B cell (primary cell): ENCODE measurements at regions not wholly inside any gene's neighbourhood (a gene's known extent, or its start where the extent isn't known, plus 50 kb on each side); places are given as distances from the start of the nearest gene placed in this dataset.
"Not testable (repeated sequence)": the region's sequence is repeated elsewhere in the genome, so short reads cannot be mapped to it uniquely, and the experiment has no call there.

Experiments
- ATAC-seq: fragments of 200-7000 bp; cut with Tn5 transposase; one replicate; pipeline ENCODE4 v1.10.0; 2021; ENCODE audit warnings: low read depth, mild to moderate bottlenecking, moderate number of reproducible peaks, moderate library complexity
- CTCF ChIA-PET: fragments of 350-600 bp; sonication (Branson Sonifier 250); formaldehyde crosslinking; loops from one replicate; lab custom pipeline; 2021; ENCODE audit warnings: antibody characterized with exemption, inconsistent platforms; lab: Charles Lee
- POLR2A ChIA-PET: fragments of 350-600 bp; sonication (Branson Sonifier 250); formaldehyde crosslinking; loops from one replicate; lab custom pipeline; 2021; ENCODE audit warnings: antibody characterized with exemption; lab: Charles Lee
- DNase-seq: peaks from one replicate; pipeline ENCODE4 v3.0.0; 2013
- H2AFZ ChIP-seq: 2 replicates; pipeline ENCODE4 v1.6.1; 2012; ENCODE audit warnings: mild to moderate bottlenecking, low read depth, low read length; ENCODE audit not compliant: insufficient read depth, poor library complexity, severe bottlenecking
- H3K27ac ChIP-seq, 2 donors: 1 replicate in 1 of 2; 2 replicates in 1 of 2; pipeline ENCODE4 v1.5.1; 2012 to 2013; ENCODE audit warnings: low read length in 2 of 2, mild to moderate bottlenecking in 2 of 2, moderate library complexity in 1 of 2
- H3K27me3 ChIP-seq, 4 experiments: fragments of 200-600 bp in 1 of 4; sonication (generic) in 1 of 4; replicated peaks in 1 of 4; 1 replicate in 2 of 4; 2 replicates in 2 of 4; pipeline versions ENCODE4 v1.6.1 to v1.7.0; 2013 to 2016; ENCODE audit warnings: low read length in 3 of 4, mild to moderate bottlenecking in 2 of 4, mixed read lengths in 1 of 4, moderate library complexity in 1 of 4; ENCODE audit not compliant: insufficient read depth in 4 of 4, control insufficient read depth in 3 of 4; ENCODE audit errors: control extremely low read depth in 1 of 4
- H3K36me3 ChIP-seq, 2 experiments: replicated peaks in 1 of 2; 1 replicate in 1 of 2; 2 replicates in 1 of 2; pipeline versions ENCODE4 v1.6.1 to v1.7.1; 2013; ENCODE audit warnings: low read length in 1 of 2; ENCODE audit not compliant: insufficient read depth in 2 of 2, control insufficient read depth in 1 of 2; ENCODE audit errors: control extremely low read depth in 1 of 2, extremely low read depth in 1 of 2
- H3K4me1 ChIP-seq, 2 donors: fragments of 200-600 bp in 1 of 2; sonication (generic) in 1 of 2; 1 replicate in 1 of 2; 2 replicates in 1 of 2; pipeline versions ENCODE4 v1.5.1 to v1.6.1; 2013 to 2017; ENCODE audit warnings: low read length in 2 of 2; ENCODE audit not compliant: control insufficient read depth in 2 of 2, insufficient read depth in 2 of 2
- H3K4me2 ChIP-seq: replicated peaks from 2 replicates; pipeline ENCODE3; 2012; ENCODE audit warnings: mild to moderate bottlenecking, low read depth, low read length; ENCODE audit not compliant: poor library complexity, severe bottlenecking
- H3K4me3 ChIP-seq, 5 experiments: fragments of 200-600 bp in 1 of 5; sonication (generic) in 1 of 5; 1 replicate in 3 of 5; 2 replicates in 2 of 5; pipeline versions ENCODE4 v1.5.1 to v1.7.0; 2011 to 2016; ENCODE audit warnings: low read length in 4 of 5, mild to moderate bottlenecking in 4 of 5, low read depth in 2 of 5, control low read depth in 1 of 5, moderate library complexity in 1 of 5; ENCODE audit not compliant: insufficient read depth in 1 of 5; ENCODE audit errors: control extremely low read depth in 1 of 5, extremely low read depth in 1 of 5
- H3K79me2 ChIP-seq: fragments of 200-600 bp; sonication (generic); one replicate; pipeline ENCODE4 v1.6.0; 2016; ENCODE audit warnings: low read length; ENCODE audit not compliant: control insufficient read depth, insufficient read depth
- H3K9ac ChIP-seq: fragments of 200-600 bp; sonication (generic); 2 replicates; pipeline ENCODE4 v1.6.1; 2017; ENCODE audit warnings: mild to moderate bottlenecking, low read length, moderate library complexity
- H3K9me3 ChIP-seq, 3 donors: one replicate each; pipeline versions ENCODE4 v1.6.1 to v1.7.1; 2013; ENCODE audit warnings: low read length in 2 of 3; ENCODE audit not compliant: control insufficient read depth in 2 of 3, insufficient read depth in 1 of 3; ENCODE audit errors: control extremely low read depth in 1 of 3
- H4K20me1 ChIP-seq: 2 replicates; pipeline ENCODE4 v1.6.0; 2012; ENCODE audit warnings: mild to moderate bottlenecking, low read length; ENCODE audit not compliant: insufficient read depth, control insufficient read depth, poor library complexity, severe bottlenecking
- H3K27ac Mint-ChIP-seq: one replicate; pipeline ENCODE4 v1.8.0; 2021; ENCODE audit warnings: mixed read lengths
- H3K27me3 Mint-ChIP-seq: one replicate; pipeline ENCODE4 v1.8.0; 2021; ENCODE audit warnings: mixed read lengths
- H3K4me1 Mint-ChIP-seq: one replicate; pipeline ENCODE4 v1.8.0; 2021; ENCODE audit warnings: mixed read lengths
- H3K4me3 Mint-ChIP-seq: one replicate; pipeline ENCODE4 v1.8.0; 2021; ENCODE audit warnings: mixed read lengths
- H3K9me3 Mint-ChIP-seq: one replicate; pipeline ENCODE4 v1.8.0; 2022; ENCODE audit warnings: mixed read lengths; ENCODE audit not compliant: insufficient read depth
- EZH2 ChIP-seq: IDR thresholded peaks from 2 replicates; pipeline ENCODE4 v1.6.1; 2012; ENCODE audit warnings: borderline replicate concordance, low read depth, mild to moderate bottlenecking, moderate library complexity, low read length; ENCODE audit not compliant: insufficient read depth, poor library complexity, severe bottlenecking
- WGBS: methylation state at CpG from one replicate; pipeline ENCODE4 v1.1.5; 2013; ENCODE audit warnings: missing lambda C conversion rate; ENCODE audit not compliant: insufficient coverage; 5-methylcytosine and 5-hydroxymethylcytosine counted together
- intact Hi-C: fragments of 100-400 bp; cut with micrococcal nuclease; formaldehyde crosslinking; loops from one replicate; pipeline ENCODE4 v1.10.0; 2022
- TF ChIP-seq, protein P1 (sequence below): fragments of 200-600 bp; IDR thresholded peaks from one replicate; pipeline ENCODE4 v1.8.0; 2022; ENCODE audit warnings: antibody characterized with exemption, mild to moderate bottlenecking

DNA sequence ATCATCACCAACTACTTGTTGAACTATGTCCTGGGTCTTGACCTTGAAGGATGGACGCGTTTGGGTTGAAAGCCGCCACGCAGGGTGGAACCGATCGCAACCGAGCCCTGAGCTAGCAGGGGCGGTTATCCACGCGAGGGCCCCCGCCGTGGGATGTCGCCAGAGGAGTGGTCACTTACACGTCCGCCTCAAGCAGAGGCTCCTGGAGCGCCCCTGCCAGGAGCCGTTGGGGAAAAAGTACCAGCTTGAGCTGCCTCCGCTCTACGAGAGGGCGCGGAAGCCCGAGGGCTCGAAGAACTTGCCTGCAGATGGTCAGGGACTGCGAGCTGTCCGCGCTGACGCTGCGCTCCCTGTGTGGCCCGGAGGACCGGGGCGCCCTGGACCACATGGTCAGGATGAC is 100.7 kb upstream of the OR4C13 start:
- no peaks in the 10 kb centered on the region for H3K27me3 ChIP-seq
- no peaks in the 10 kb centered on the region for H3K79me2 ChIP-seq
- H2AFZ ChIP-seq: no peak overlapping the region
- ATAC-seq: no peak
- no peaks in the 10 kb centered on the region for H3K27me3 Mint-ChIP-seq
- no peak overlapping the region for H3K4me3 Mint-ChIP-seq
- intact Hi-C loops: no loop called here
- H3K9ac ChIP-seq: no peak overlapping the region
- H3K27ac Mint-ChIP-seq: no peak overlapping the region
- 85% methylated on average over 31 of the region's 31 CpGs for WGBS
- H3K9me3 Mint-ChIP-seq: no peaks in the 10 kb centered on the region
- H3K4me2 ChIP-seq: no peak overlapping the region
- H3K9me3 ChIP-seq: peaks cover 0 to 17% (median 0%) of the 10 kb centered on the region in 3 donors
- no peaks in the 10 kb centered on the region for H4K20me1 ChIP-seq
- DNase-seq: no peak
- no peaks in the 10 kb centered on the region for H3K4me1 Mint-ChIP-seq
- H3K4me1 ChIP-seq: no peaks in the 10 kb centered on the region
- ChIA-PET CTCF (no interaction called here), POLR2A (no interaction called here)
- H3K4me3 ChIP-seq: no peak overlapping the region
- TF ChIP-seq EZH2: no peak
- TF ChIP-seq, protein P1, sequence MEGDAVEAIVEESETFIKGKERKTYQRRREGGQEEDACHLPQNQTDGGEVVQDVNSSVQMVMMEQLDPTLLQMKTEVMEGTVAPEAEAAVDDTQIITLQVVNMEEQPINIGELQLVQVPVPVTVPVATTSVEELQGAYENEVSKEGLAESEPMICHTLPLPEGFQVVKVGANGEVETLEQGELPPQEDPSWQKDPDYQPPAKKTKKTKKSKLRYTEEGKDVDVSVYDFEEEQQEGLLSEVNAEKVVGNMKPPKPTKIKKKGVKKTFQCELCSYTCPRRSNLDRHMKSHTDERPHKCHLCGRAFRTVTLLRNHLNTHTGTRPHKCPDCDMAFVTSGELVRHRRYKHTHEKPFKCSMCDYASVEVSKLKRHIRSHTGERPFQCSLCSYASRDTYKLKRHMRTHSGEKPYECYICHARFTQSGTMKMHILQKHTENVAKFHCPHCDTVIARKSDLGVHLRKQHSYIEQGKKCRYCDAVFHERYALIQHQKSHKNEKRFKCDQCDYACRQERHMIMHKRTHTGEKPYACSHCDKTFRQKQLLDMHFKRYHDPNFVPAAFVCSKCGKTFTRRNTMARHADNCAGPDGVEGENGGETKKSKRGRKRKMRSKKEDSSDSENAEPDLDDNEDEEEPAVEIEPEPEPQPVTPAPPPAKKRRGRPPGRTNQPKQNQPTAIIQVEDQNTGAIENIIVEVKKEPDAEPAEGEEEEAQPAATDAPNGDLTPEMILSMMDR: no peak
- H3K36me3 ChIP-seq: no peaks in the 10 kb centered on the region
- no peak overlapping the region for H3K27ac ChIP-seq

DNA sequence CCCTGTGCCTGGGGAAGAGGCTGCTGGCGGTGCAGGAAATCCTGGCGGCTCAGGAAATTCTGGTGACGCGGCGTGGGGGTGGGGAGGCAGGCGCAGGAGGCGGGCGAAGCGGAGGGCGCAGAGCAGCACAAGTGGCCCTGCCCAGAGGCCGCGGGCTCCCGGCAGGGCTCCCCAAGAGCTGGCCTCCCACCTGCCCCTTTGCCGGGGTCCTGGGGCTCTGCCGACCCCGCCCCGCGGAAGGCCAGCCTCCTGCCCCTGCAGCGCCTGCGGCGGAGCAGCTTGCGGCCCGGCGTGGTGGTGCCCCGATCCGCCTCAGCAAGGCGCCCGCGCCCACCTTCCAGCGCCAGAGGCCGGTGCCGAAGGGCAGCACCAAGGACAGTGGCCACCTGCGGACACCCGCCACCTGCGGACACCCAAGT is 100.2 kb upstream of the OR4C13 start:
- intact Hi-C loops: no loop called here
- Histone ChIP-seq H3K4me3 (no peak overlapping the region), H4K20me1 (no peaks in the 10 kb centered on the region), H2AFZ (no peak overlapping the region), H3K9me3 (peaks cover 0 to 18% (median 0%) of the 10 kb centered on the region in 3 donors), H3K27ac (no peak overlapping the region), H3K4me2 (no peak overlapping the region), H3K9ac (no peak overlapping the region), H3K79me2 (no peaks in the 10 kb centered on the region), H3K4me1 (no peaks in the 10 kb centered on the region), H3K36me3 (no peaks in the 10 kb centered on the region), H3K27me3 (no peaks in the 10 kb centered on the region)
- H3K4me1 Mint-ChIP-seq: no peaks in the 10 kb centered on the region
- H3K27ac Mint-ChIP-seq: no peak overlapping the region
- no peaks in the 10 kb centered on the region for H3K9me3 Mint-ChIP-seq
- TF ChIP-seq, protein P1: no peak
- no peak for TF ChIP-seq EZH2
- DNase-seq (no peak), ATAC-seq (no peak)
- H3K4me3 Mint-ChIP-seq: no peak overlapping the region
- CTCF ChIA-PET: no interaction called here
- 65% methylated on average over 35 of the region's 35 CpGs for WGBS
- POLR2A ChIA-PET: no interaction called here
- H3K27me3 Mint-ChIP-seq: no peaks in the 10 kb centered on the region

DNA sequence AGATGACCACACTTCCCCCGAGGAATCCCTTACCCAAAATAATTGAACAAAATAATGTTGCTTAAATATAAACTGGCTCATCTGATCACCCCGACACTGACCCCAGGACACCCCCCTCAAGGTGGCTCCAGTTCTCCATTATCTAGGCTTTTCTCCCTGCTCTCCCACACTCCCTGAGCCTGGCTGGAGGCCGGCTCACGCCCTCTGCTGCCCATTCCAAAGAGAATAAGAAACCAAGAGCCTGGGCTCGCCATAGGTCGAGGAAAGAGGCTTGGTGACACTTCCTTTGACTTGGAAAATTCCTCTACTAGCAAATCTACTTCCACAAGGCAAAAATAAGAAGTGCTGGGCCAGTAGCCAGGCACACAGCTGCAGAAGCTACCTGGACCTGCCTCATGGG is 63.3 kb upstream of the OR4C13 start:
- POLR2A ChIA-PET, H3K4me3 ChIP-seq, H3K4me3 Mint-ChIP-seq, H3K27me3 ChIP-seq, H3K27me3 Mint-ChIP-seq, H3K27ac ChIP-seq, H4K20me1 ChIP-seq, H3K9me3 Mint-ChIP-seq, DNase-seq, CTCF ChIA-PET, H3K27ac Mint-ChIP-seq, H3K79me2 ChIP-seq, H3K36me3 ChIP-seq, H3K9ac ChIP-seq, H2AFZ ChIP-seq, H3K4me1 Mint-ChIP-seq, ATAC-seq, H3K4me1 ChIP-seq, H3K4me2 ChIP-seq, intact Hi-C loops: not testable (repeated sequence)
- WGBS: 72% methylated on average over 5 of the region's 6 CpGs
- peaks cover 0 to 26% (median 0%) of the 10 kb centered on the region in 3 donors for H3K9me3 ChIP-seq
